MM.1S (cell line): ENCODE measurements at regions not wholly inside any gene's neighbourhood (a gene's known extent, or its start where the extent isn't known, plus 50 kb on each side); places are given as distances from the start of the nearest gene placed in this dataset.

Experiments used
- EZH2 ChIP-seq: fragments of 300-600 bp; sonication (generic); optimal IDR thresholded peaks from 2 replicates; pipeline ENCODE3; 2017; ENCODE audit warnings: low read depth, mild to moderate bottlenecking, antibody characterized with exemption, low read length, mixed read lengths
- TF ChIP-seq, protein P1 (sequence below): fragments of 300-600 bp; sonication (generic); IDR thresholded peaks from 2 replicates; pipeline ENCODE4 v1.5.1; 2016; ENCODE audit warnings: antibody characterized with exemption, low read length, mixed read lengths

- TF ChIP-seq, protein P1, sequence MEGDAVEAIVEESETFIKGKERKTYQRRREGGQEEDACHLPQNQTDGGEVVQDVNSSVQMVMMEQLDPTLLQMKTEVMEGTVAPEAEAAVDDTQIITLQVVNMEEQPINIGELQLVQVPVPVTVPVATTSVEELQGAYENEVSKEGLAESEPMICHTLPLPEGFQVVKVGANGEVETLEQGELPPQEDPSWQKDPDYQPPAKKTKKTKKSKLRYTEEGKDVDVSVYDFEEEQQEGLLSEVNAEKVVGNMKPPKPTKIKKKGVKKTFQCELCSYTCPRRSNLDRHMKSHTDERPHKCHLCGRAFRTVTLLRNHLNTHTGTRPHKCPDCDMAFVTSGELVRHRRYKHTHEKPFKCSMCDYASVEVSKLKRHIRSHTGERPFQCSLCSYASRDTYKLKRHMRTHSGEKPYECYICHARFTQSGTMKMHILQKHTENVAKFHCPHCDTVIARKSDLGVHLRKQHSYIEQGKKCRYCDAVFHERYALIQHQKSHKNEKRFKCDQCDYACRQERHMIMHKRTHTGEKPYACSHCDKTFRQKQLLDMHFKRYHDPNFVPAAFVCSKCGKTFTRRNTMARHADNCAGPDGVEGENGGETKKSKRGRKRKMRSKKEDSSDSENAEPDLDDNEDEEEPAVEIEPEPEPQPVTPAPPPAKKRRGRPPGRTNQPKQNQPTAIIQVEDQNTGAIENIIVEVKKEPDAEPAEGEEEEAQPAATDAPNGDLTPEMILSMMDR = no peak
- no peak for TF ChIP-seq EZH2
Measured at GRCh38 chr4:31741326-31741725, 1021.2 kb downstream of the PCDH7 start.
